CD4-positive, alpha-beta T cell treated with Interferon gamma for 1 hour (primary cell): ENCODE measurements at regions not wholly inside any gene's neighbourhood (a gene's known extent, or its start where the extent isn't known, plus 50 kb on each side); places are given as distances from the start of the nearest gene placed in this dataset.

Experiments used
- DNase-seq: peaks from one replicate; pipeline ENCODE4 v3.0.0-alpha.2; 2020

DNA sequence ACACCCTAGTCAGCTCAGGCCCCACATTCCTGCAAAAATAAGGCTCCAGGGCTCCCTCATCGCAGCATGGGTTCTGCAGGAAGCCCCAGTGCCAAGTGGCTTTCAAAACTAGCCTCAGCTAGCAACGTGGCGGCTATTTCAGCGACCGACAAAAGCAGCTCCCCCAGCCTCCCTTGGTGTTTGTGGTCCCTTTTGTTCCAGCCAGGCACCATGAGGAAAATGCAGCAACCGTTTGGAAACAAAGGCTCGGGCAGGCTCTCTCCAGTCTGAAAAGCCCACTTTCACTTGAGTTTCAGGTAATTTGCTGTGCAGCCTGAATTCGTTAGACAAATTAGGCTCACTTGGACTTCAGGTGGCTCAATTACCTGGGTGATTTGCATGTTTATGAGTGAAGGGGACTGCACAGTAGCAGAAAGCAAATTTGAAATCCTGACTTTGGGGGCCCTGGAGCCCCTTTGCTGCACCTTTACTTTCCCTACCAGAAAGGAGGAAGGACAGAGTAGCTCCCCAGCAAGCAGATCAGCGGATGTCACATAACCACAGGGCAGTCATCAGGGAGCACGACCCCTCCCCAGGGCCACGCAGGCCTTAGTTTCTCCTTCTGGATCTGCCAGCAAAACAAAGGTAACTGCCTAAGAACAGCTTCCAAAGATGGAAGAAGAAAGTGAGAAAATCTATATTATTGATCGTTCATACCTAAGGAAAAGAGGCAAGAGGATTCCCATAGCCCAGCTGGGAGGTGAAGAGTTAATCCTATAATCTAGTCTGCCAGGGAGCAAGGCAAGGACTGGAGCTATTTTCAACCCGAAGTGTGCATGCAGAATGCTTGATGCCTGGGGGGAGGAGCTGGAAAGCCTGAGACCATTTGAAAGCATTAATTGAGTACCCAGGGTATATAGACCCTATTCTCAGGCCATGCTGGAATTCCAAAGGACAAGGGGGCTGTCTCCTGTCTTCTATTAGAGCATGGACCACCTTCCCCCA, 143.1 kb upstream of the SDK2 start:
- DNase-seq: no peak

DNA sequence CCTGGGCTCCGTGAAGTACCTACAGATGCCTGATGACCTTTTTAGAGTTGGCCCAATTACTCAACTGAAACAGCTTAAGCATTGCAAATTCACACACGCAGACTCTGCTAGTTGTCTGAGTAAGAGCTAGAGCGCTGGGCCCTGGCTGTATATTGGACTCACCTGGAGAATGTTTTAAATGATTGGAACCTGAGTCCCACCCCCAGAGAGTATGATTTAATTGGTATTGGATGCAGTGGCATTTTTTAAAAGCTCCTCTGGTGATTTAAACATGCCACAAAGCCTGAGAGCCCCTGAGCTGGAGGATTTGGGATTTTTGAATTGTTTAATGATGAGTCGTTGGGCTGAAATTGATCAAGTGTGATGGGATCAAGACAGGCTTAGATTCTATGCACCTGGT, 143.9 kb upstream of the SDK2 start:
- no peak for DNase-seq

DNA sequence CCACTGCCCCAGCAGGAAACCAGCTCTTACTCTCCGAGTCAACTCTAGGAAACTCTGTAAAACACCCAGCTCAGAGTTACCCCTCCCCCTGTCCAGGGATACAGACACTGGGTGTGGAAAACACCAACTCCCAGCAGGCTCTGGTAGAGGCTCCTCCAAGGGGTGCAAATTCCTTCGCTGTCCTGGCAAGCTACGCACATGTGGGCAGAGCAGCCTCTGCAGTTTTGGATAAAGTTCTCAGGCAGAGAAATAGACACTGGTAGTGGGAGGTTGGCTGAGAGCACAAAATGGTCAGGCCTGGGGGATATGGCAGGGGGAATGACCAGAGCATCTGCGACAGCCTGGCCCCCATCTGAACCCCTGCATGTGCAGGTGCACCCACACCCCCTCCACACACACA, 146.9 kb upstream of the SDK2 start:
- no peak for DNase-seq

DNA sequence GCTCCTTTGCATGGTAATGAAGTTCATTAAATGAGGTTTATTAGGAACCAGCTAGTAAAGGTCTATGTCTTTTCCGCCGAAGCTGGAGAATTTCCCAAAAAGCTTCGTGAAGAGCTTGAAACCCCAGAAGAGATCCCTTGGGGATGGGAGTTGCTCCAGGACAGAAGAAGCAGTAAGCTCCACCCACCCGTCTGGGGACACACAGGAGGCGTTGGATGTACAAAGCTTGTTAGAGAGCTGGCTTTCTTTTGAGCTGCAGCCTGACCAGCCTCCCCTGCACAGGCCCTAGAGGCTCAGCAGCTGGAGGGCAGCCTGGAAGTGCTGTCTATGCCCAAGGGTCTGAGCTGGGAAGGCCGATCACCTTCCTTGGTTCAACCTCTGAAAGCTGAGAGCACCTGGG, 147.4 kb upstream of the SDK2 start:
- DNase-seq: no peak

DNA sequence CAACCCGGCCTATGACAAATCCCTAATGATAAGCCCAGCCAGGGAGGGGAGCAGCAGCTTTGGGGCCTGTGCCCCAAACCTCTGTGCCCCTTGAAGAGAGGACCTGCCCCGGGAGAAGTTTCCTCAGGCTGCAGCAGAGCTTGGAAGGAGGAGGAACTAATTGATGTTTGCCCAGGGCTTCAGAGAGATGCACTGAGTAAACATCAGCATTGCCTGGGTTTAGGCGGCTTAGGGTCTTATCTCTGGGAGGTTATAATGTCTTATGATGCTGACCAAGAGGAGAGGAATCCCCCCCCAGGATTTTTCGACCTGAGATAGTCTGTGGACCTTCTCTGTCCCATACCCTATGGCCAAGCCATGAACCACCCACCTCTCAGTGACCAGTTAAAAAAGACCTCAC, 148.7 kb upstream of the SDK2 start:
- DNase-seq: no peak

DNA sequence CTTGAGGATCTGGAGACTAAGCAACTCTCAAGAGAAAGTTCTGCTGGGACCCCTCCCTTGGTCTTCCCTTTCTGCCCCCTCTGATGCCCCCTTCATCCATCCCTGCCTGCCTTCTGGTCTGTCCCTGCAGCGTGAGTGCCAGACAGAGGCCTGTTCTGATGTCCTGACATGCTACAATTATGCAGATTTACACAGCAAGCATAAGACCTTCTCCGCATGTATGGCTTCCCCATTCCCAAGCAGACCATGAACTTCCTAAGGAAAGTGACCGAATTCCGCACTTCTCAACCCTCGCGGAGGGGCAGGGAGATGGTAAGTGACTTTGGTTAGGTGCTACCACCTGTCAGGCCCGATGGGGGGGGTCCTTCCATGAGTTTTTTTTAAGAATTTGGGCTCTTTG, 150.1 kb upstream of the SDK2 start:
- no peak for DNase-seq

DNA sequence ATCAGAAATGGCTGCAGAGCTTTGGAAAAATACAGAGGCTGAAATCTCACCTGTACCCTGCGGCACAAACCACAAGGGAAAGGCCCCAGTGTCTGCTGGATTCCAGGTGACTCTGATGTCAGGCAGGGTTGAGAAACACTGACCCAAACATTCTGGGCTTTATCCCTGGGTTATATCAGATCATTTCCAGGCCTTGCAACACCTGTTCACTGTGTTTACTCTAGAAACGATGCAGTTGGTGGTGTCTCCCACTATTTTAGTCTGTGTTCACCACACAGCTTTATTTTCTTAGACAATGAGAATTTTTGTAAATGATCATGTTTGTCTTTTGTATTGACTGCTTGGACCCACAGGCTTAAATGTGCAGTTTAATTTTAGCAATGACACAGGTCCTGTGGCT, 151.5 kb upstream of the SDK2 start:
- DNase-seq: no peak

DNA sequence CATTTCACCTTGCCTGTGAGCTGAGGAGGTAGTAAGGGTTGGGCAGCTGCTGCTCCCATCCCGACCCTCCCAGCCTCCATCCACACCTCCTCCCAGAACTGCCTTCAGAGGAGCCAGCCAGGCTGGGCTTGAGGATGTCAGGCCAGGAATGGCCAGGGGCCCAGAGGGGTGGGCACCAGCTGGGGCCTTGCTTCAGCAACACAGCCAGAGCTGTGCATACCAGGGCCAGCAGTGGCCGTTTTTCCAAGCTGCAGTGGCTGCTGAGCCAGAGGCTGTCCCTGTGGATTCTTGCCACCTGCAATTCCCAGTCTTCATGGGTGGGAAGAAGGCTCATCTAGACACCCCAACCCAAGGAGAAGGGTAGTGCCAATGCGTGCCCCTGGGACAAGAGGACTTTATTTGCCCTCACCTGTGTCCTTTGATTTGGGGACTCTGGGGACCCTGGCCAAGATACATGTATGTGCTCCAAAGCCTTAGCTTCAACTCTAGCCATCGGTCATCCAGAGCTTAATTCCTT, 153.4 kb upstream of the SDK2 start:
- DNase-seq: no peak

DNA sequence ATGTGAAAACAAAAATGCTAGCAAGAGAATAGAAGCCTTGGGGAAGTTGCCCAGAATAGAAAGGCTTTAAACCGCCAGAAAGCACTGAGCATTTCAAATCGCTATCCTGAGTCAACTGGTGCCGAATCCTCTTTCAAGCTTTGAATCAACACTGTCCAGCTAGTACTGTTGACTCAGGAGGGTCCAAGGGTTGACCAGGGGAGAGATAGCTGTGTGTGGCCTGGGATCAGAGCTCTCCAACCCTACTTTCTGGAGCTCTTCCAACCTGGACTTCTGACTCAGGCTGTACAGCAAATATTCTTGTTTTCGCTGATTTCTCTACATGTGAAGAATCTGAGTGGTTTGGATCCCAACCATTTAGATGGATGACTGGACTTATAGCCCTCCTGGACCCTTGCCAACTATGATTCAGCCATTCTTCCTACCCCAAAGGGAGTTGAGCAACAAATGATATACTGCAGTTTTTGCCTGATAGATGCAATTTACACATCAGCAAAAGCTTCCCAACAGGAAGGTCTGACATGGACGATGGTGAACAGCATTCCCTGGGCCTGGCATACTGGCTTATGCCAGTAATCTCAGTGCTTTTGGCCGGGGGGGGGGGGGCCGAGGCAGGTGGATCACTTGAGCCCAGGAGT, 154.0 kb upstream of the SDK2 start:
- DNase-seq: no peak

DNA sequence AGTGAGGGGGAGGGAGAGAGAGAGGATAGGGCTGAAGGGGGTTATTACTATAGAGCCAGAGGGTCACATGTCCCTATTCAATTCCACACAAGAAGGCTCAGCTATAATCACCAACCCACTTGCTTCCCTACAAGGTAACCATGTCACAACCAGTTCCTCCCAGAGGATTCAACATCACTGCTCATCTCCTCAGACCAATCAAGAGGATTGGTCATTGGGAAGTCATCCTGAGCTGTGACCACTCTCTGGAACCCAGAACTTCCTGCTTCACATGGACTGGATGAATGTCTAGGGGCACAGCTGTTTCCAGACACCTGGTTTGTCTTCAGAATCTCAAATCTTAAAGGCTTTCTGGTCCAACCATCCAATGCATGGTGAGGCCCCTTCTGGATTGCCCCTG, 154.9 kb upstream of the SDK2 start:
- no peak for DNase-seq

DNA sequence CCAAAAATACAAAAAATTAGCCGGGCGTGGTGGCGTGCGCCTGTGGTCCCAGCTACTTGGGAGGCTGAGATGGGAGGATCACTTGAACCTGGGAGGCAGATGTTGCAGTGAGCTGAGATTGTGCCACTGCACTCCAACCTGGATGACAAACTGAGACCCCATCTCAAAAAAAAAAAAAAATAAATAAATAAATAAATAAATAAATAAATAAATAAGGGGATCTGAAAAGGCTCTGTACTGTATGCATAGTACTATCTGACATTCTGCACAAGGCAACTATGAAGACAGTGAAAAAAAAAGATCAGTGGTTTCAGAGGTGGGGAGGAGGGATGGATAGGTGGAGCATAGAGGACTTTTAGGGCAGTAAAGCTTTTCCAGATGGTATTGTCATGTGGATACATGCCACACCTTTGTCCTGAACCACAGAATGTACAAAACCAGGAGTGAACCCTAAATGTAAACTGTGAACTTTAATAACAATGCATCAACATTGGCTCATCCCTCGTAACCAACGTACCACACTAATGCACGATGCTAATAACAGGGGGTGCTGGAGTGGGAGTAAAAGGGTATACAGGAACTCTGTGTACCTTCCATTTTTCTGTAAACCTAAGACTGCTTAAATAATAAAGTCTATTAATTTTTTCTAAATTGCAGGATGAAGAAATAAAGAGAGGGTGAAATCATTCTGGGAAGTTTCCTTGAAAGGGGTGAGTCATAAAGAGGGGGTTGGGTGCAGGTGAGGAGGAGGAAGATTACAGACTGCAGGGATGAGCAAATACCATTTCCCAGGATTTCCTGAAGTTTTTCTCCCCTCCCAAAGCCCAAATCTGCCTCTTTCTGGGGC, 155.8 kb upstream of the SDK2 start:
- DNase-seq: no peak

DNA sequence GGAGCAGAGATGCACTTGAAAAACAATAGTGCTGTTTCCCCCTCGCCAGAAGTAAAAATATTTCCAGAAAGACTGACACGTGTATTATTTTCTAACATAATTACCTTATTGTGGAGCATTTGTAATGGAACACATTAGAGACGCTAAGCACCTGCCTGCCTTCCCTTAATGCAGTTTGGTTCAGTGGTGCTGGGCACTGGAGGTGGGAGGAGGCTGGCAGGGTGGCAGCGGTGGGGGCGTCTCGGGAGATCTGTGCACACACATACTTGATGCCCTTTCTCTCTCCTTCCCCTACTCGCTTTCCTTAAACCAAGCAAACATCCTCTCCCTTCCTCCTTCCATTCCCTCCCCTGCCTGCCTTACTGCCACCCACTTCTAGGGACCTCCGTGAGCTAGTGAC, 156.6 kb upstream of the SDK2 start:
- DNase-seq: no peak

DNA sequence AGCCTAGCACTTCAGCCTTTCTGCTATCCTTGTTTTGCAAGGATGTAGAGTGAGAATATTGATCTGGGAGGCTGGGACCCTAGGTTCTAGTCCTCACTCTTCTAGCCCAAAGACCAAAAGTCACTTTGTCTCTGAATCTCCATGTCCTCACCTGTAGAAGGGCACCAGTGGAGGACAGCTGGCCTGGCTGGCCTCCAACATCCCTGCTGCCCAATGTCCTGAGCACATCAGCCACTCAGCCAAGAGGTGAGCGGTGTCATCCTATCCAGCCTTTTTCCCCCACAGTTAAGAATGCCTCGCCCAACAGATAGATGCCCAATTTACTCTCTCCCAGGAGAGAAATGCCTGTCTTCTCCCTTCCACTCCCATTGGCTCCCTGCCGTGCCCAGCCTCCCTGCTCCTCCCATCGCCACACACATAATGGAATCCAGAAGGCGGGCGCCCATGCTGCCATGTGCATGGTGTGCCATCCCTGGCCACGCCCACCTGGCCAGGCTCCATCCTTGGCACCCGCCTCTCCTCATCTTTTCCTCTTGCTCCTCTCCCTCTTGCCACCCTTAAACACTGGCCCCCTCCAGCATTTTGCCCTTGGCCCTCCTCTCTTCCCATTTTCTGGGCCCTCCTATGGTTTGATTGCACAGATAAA, 157.3 kb upstream of the SDK2 start:
- DNase-seq: no peak

DNA sequence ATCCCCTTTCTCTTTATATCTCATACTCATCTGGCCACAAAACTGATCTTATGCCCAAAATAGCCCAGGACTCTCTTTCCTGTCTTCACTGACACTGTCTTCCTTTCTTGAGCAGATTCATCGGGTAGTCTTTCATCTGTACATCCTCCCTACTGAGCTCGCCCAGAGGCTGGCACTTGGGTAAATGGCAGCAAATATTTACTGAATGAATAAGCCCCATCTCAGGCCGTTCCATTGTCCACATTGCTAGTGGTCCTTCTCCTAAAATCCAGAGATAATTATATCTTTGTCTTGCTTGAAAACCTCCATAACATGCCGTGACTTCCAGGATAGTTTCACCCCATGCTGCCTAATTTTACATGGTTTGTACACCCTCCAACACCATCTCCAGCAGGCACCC, 158.1 kb upstream of the SDK2 start:
- no peak for DNase-seq

DNA sequence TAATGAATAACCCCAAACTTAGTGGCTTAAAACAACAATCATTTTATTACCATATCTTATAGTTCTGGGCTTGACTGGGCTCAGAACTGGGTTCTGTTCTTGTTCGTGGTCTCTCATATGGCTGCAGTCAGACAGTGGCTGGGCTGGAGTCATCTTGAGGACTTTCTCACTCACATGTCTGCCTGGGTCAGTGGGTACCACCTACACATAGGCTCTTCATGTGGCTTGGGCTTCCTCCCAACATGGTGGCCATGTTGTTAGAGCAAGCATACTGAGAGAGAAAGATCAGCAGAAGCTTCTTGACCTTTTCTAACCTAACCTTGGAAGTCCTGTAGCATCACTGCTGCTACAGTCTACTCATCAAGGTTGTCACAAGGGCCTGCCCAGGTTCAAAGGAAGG, 158.6 kb upstream of the SDK2 start:
- DNase-seq: no peak

DNA sequence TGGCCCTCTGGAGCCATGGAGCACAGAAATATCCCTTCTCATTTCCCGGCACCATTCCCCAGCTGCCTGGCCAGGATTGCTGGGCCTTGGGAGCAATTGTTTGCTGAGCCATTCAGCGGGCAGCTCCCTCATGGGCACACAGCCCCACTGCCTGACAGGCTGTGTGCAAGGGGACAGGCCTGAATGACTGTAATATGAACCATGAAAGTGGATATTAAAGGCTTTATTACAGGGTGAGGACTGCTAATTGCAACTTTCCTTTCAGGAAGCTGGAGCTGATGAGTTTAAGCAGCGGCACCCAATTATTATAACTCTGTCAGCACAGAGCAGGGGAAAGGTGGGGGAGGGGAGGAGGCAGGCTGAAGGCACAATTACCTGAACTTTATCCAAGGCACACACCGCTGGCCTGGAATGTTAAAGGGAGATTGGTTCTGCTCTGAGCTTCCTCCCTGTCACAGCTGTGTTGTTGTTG, 159.8 kb upstream of the SDK2 start:
- DNase-seq: no peak

DNA sequence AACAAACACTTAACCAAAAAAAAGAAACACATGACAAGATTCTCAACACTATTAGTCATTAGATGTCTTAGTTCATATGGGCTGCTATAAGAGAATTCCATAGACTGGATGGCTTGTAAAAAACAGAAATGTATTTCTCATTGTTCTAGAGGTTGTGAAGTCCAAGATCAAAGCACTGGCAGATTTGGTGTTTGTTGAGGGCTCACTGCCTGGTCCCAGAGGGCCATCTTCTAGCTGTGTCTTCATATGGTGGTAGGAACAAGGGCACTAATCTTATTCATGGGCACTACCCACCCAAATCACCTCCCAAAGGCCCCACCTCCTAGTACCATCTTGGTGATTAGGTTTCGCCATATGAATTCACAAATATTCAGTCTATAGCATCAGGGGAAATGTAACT, 162.5 kb upstream of the SDK2 start:
- DNase-seq: no peak

DNA sequence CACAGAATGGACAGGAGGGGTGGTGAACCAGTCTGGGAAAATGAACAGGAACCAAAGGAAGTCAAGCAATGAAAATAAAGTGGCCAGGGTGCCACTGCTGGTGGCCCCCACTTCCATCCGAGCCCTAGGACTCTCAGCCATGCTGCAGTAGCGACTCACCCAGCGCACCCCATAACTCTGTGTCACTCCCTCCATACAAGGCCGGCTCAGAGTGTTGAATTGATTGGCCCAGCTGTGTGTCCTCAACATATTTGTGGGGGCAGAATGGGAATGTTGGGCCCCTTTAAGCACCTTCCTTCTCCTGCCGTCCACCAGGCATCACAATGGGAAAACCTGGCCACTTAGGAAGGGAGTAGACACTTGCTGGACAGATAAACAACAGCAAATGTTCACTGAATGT, 169.0 kb upstream of the SDK2 start:
- DNase-seq: no peak

DNA sequence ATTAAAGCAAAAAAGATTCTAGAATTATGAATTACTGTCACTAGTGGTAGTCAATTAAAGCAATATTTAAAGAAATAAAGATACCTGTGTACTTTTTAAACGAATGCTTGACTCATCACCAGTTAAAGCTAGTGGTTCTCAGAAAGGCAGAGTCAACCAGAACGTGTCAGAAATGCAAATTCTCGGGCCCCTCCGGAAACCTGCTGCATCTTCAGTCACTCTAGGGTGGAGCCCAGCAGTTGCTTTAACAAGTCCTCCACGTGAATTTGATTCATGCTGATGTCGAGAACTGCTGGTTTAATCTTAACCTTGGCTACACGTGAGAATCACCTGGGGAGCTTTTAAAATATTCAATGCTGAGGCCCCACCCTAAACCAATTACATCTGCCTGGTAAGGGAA, 169.8 kb upstream of the SDK2 start:
- DNase-seq: no peak

DNA sequence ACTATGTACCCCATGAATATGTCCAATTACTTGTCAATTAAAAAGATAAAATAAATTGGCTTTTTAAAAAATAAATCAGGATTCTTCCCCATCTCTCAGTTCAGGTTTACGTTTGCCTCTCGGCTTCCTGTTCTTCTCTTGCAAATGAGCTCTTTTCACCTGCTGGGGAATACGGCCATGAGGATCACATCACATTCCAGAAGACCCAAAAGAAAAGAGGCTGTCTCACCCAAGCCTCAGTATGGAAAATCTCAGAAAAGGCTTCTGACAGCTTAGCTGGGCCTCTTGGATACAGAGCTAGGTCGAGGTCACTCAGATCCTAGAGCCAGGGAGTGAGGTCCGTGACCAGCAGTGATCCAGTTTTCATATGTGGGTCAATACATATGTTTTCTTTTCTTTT, 171.2 kb upstream of the SDK2 start:
- DNase-seq: no peak

DNA sequence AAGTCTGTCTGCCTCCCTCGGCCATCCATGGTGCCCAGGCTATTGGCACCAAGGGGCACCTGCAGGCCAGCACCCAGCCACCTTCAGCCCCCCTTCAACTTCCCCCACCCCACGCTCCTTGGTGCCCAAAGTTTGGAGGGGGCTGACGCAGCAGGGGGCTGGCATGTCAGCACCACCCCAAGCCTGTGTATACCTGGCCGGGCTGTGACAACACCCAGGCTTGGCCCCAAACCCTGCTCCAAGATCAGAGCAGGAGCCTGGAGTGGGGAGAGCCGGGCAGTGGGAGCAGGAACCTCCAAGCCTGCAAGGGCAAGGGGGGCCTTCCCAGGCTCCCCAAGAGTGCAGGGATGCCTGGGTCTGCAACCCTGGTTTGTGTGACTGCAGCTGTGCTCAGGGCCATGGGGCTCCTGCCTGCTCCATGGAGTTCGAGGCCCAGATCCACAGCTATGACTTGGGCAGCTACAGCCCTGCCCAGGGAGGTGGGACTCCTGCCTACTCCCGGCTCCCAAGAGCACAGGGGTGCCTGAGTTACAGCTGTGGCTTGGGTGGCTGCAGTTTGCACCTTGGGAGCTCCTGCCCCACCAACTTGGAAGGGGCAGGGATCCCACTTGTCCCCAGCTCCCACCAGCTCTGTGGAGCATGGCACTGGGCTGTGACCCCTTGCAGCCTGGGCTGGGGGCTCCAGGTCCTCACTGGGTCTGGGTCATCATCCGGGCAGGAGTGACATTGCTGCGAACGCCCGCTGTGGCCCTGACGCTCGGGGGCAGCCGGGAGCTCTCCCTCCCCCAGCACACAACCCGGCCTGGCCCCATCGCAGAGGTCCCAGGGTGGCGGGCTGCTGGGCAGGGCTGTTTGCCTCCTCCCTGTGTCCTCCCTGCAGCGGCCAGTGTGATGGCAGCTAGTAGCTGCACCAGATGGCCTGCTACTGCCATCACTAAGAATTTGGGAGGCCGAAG, 175.5 kb upstream of the SDK2 start:
- no peak for DNase-seq
